KOPT-K1 (cell line): ENCODE measurements at regions not wholly inside any gene's neighbourhood (a gene's known extent, or its start where the extent isn't known, plus 50 kb on each side); places are given as distances from the start of the nearest gene placed in this dataset.

ENCODE experiments used
- H3K27ac ChIP-seq: fragments of 200-600 bp; sonication (generic); 2 replicates; pipeline ENCODE4 v1.5.1; 2016; ENCODE audit warnings: antibody characterized with exemption, mild to moderate bottlenecking, low read depth, low read length; ENCODE audit not compliant: poor library complexity, severe bottlenecking
- H3K36me3 ChIP-seq: fragments of 200-600 bp; sonication (generic); 2 replicates; pipeline ENCODE4 v1.5.1; 2017; ENCODE audit warnings: antibody characterized with exemption, mild to moderate bottlenecking, low read length, moderate library complexity; ENCODE audit not compliant: insufficient read depth
- H3K9me3 ChIP-seq: fragments of 200-600 bp; sonication (generic); 2 replicates; pipeline ENCODE4 v1.5.1; 2017; ENCODE audit warnings: antibody characterized with exemption, low read length, mild to moderate bottlenecking; ENCODE audit not compliant: insufficient read depth, poor library complexity, severe bottlenecking

DNA sequence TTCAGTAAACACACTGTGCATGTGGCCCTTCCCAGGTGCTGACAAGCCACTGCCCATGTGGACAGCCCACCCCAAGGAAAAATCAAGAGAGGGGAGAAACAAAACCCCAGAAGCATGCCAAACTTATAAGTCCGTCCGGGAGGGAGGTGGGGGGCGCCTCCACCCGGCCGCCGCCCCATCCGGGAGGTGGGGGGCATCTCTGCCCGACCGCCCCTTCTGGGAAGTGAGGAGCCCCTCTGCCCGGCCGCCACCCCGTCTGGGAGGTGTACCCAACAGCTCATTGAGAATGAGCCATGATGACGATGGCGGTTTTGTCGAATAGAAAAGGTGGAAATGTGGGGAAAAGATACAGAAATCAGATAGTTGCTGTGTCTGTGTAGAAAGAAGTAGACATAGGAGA lies 53.8 kb upstream of the C2CD4B start:
- Histone ChIP-seq H3K9me3 (peaks cover 39% of the 10 kb centered on the region), H3K36me3 (no peaks in the 10 kb centered on the region), H3K27ac (no peak overlapping the region)

DNA sequence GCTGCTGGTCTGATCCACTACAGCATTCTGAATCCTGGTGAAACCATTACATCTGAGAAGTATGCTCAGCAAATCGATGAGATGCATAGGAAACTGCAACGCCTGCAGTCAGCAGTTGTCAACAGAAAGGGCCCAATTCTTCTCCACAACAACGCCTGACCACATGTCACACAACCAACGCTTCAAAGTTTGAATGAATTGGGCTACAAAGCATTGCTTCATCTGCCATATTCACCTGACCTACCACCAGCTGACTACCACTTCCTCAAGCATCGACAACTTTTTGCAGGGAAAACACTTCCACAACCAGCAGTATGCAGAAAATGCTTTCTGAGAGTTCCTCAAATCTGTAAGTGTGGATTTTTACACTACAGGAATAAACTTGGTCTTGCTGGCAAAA lies 54.7 kb upstream of the C2CD4B start:
- no peak overlapping the region for H3K27ac ChIP-seq
- H3K9me3 ChIP-seq: peaks cover 39% of the 10 kb centered on the region
- no peaks in the 10 kb centered on the region for H3K36me3 ChIP-seq

DNA sequence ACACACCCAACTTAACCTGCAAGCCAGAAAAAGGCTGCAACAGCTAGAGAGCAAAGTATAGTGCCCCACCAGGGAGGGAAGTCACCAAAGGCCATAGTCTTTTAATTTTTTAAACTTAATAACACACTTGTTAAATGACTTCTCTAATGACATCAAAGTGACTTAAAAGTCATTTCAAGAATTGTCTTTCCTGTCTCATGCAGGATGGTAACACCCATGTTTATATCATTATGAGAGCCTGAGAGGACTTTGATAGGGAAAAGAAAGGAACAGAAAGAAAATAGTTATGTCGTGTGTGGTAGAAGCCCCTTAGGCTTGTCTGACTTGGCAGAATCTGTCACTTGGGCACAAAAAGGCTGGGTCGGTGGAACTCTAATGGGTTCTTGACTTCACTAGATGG lies 57.9 kb upstream of the C2CD4B start:
- Histone ChIP-seq H3K27ac (no peak overlapping the region), H3K9me3 (peaks cover 7% of the 10 kb centered on the region), H3K36me3 (no peaks in the 10 kb centered on the region)

DNA sequence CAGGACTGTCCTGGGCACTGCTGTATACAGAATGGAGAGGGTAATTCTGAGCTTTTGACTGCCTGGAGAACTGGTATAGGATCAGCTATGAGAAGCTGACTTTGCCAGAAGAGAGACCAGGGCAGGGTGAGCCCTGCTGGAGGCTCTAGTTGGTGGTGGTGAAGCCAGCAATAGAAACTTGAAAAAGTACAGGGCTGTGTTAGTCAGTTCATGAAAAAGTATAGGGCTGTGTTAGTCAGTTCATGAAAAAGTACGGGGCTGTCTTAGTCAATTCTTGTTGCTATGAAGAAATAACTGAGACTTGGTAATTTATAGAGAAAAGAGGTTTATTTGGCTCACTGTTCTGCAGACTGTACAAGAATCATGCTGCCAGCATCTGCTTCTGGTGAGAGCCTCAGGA lies 63.5 kb upstream of the C2CD4B start:
- H3K36me3 ChIP-seq: no peaks in the 10 kb centered on the region

DNA sequence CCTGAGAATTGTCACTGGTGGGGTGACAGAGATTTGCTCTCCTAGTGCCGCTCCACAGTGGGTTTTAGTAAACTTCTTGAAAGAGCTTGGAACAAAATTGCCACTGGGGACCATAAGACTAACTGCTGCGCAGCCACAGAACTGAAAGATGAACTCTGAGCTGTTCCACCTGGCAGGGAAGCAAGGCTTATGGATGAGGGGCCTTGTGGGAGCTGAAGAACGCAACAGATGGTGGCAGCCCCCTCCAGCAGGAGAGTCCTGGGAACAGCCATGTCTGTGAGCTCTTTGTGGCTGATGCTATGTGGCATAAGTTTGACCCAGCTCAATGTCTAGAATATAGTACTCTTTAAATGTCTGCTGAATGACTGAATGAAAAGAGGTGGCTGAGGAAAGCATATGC lies 66.8 kb upstream of the C2CD4B start:
- no peak overlapping the region for H3K27ac ChIP-seq
- H3K36me3 ChIP-seq: no peaks in the 10 kb centered on the region
- peaks cover 7% of the 10 kb centered on the region for H3K9me3 ChIP-seq

More for the DNA sequence above, 63.5 kb upstream of the C2CD4B start:
- peaks cover 7% of the 10 kb centered on the region for H3K9me3 ChIP-seq
- H3K27ac ChIP-seq: no peak overlapping the region

DNA sequence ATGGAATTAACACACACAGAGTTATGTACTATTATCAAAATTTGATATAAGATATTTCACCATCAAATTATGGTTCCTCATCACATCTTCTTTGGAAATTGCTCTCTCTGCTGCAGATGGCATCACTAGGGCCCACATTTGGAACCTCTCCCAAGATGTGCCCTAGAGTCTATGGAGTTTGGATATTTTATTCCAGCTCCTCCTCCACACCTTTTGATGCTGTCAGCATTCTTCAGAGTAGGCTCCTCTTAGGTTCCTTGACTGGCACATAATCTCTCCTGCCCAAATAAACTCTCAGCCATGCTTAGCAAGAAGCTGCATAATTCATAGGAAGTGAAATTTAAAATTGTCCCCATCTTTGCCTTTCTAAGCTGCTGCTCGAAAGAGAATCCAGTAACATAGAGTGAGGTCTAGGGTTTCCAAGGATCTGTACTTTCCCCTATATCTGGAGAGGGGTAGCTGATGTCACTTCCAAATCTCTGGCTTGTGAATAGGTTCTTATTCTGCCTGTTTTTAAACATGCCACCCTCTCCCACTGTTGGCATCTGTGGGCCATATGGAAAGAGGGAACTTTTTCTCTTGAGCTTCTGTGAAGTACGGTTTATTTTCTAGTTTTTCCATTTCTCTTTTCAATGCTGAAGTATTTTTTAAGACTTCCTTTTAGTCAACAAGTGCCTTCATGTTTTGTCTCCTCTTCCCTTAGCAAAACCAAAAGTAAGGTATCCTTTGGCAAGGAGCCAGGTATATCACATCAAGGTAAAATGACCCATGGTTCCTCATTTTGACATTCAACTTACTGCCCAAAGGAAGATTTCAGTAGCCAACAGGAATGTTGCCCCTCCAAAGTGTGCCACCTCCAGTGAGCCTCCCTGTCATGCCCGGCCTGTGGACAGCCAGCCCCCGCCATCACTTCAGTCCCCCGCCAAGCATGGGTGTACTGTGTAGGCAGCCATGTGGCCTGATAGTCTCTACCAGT lies 75.3 kb upstream of the C2CD4B start:
- peaks cover 4% of the 10 kb centered on the region for H3K9me3 ChIP-seq
- no peaks in the 10 kb centered on the region for H3K36me3 ChIP-seq
- H3K27ac ChIP-seq: no peak overlapping the region

DNA sequence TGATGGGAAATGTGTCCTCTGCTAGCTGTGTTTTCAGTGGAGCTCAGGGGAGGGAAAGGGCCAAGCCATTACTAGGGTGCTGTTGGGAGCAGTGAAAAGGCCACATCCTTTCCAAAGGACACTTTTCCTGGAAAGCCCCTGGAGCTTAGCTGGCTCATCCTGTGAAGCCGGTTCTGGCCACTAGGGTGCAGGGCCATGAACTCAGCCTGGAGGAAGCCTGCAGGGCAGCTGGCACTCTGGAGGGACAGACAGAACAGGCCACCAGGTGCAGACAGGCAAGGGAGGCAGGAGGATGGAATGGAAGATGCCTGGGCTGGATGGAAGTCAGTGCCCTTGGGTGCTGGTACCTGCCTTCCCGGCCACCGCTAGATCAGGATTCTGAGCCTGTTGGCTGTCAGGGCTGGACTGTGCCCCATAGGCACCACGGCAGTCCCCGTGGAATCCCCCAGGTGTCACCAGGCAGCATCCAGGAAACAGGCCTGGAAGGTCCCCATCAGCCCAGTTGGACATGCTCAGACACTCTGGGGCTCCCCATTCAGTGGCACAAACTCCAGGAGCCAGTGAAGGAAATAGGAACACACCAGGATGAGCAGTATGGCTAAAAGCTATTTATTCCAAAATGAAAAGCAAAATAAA lies 76.2 kb upstream of the C2CD4B start:
- Histone ChIP-seq H3K36me3 (no peaks in the 10 kb centered on the region), H3K9me3 (peaks cover 4% of the 10 kb centered on the region), H3K27ac (no peak overlapping the region)

DNA sequence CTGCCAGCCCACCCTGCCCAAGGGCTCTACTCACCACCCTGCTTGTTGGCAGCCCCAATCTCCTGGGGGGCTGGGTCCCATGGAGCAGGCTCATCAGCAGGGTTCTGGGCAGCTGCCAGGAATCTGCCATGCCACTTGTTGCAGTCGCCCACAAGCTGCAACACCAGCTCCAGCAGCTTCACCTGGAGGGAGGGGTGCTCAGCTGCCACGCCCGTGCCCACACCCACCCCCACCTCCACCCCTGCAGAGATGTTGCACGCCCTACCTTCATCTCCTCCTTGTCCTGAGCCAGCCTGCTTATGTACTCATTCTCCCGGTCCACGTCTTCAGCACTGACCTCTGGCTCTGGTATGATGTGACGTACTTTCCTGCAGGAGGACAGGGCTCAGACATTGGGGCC lies 77.9 kb upstream of the C2CD4B start:
- Histone ChIP-seq H3K36me3 (no peaks in the 10 kb centered on the region), H3K27ac (no peak overlapping the region)

DNA sequence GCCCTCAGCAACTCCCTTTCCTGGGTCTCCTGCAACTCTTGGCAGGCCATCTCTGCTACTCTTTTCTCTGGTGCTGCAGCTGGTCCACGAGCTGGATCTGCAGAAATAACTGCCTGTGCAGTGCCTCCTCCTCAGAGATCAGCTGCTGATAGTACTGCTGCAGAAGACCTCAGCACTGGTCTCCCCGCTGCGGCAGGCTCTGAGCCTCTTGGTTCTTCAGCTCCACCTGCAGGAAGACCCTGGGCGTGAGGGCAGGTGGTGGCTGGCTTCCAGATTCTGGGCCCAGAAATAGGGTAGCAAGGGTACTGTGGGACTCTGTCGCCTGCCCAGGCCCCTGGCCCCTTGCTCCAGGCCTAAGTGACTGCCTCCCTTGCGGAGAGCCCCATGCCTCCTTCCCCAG lies 79.7 kb upstream of the C2CD4B start:
- Histone ChIP-seq H3K27ac (no peak overlapping the region), H3K9me3 (no peaks in the 10 kb centered on the region), H3K36me3 (no peaks in the 10 kb centered on the region)

More for the DNA sequence above, 77.9 kb upstream of the C2CD4B start:
- peaks cover 3% of the 10 kb centered on the region for H3K9me3 ChIP-seq

DNA sequence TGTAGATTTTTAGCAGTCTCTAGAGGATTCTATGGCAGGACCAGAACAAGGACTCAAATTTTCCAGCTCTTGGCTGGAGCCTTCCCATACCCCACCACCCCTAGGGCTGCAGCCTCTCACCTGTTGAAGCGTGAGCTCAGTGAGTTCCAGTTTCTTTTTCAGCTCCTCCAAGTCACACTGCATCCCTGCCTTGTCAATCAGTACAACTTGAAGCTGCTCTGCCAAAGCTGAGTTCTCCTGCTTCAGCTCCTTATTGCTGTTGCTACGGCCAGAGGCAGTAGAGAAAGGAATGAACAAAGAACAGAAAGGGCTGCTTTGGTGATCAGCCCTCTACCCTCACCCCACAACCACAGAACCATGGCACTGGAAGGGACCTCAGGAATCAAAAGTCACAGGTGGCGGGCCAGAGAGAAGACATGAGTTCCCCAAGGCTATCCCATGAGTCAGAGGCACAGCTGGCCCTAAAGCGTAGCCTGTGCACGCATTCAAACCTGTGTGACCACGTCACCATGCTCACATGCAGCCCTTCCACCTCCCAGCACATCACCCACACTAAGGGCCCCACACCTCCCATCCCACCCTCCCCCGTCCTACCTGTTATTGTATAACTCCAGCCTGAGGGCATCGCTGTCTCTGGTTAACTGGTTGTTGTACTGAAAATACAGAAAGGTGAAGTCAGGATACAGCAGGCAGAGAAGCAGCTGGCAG lies 83.3 kb upstream of the C2CD4B start:
- Histone ChIP-seq H3K9me3 (no peaks in the 10 kb centered on the region), H3K27ac (no peak overlapping the region), H3K36me3 (no peaks in the 10 kb centered on the region)

DNA sequence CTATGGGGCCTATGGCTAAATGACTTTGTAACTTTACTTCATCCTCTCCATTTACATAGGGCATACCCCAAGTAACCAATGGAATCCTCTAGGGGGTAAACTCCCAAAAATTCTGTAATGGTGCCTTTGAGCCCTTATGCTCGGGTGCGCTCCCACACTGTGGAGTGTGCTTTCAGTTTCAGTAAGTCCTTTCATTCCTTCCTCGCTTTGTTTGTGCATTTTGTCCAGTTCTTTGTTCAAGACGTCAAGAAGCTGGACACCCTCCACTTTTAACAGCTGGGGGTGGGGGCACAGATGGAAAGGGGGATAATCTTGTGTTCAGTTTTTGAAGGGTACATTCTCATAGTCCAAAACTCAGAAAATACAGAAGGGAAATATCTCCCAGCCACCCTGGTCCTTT lies 84.4 kb upstream of the C2CD4B start:
- Histone ChIP-seq H3K27ac (no peak overlapping the region), H3K9me3 (no peaks in the 10 kb centered on the region), H3K36me3 (no peaks in the 10 kb centered on the region)

DNA sequence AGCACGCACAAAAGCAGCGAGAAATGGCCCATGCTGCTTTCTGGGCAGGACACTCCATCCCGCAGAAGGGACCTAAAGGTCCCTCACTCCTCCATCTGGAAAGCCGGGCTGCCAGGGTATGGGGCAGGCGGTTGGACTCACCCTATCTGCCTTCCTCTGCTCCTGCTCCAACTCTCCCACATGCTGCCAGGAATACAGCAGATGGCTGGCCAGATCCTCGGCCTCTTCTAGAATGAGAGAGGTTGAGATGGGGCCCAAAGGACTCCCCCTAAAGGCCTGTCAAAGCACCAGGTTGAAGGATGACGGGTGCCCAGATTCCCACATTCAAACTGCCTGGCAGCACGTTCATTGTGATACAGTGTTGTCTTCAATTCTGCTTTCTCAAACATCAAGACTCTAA lies 85.1 kb upstream of the C2CD4B start:
- no peak overlapping the region for H3K27ac ChIP-seq
- H3K36me3 ChIP-seq: no peaks in the 10 kb centered on the region
- no peaks in the 10 kb centered on the region for H3K9me3 ChIP-seq

DNA sequence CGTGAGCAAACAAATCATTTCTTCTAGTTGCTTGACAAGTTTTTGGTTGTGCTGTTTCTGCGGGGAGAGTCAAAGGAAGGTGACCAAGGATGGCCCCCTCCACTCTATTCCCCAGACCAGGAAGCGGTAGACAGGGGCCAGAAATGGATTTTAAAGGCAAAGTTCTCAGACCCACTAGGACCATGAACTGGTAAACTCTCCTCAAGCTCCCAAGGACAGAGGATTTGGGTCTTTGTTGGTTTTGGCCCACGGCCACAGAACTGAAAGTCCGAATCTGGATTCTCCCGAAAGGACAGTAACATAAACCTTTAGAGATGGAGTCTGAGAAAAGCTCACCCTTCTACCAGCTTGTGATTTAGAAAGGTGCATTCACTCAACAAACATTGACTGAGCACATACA lies 85.9 kb upstream of the C2CD4B start:
- no peaks in the 10 kb centered on the region for H3K9me3 ChIP-seq
- H3K36me3 ChIP-seq: no peaks in the 10 kb centered on the region
- no peak overlapping the region for H3K27ac ChIP-seq

DNA sequence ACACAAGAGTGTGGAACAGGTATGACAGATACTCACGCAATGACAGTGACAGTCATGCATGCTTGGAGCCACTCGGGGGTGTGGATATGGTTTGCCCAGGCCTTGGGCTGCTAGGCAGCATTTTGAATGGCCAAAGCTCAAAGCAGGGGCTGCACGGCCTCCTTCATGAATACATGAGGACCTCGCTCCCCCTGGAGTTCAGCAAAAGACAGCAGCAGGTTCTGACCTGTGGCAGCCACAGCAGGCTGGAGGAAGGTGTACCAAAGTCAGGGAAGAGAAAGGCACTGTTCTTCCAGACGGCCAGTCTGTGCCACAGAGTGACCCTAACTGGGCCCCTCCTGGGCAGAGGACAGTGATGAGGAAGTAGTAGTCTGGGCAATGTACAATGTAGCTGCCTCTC lies 88.2 kb upstream of the C2CD4B start:
- no peaks in the 10 kb centered on the region for H3K36me3 ChIP-seq
- H3K27ac ChIP-seq: no peak overlapping the region
- no peaks in the 10 kb centered on the region for H3K9me3 ChIP-seq
